GM23338 (cell line): ENCODE measurements at regions not wholly inside any gene's neighbourhood (a gene's known extent, or its start where the extent isn't known, plus 50 kb on each side); places are given as distances from the start of the nearest gene placed in this dataset.

Experiments
- ATAC-seq: fragments of 200-7000 bp; cut with Tn5 transposase; 3 replicates; pipeline ENCODE4 v1.9.1; 2020
- DNase-seq: peaks from one replicate; pipeline ENCODE4 v3.0.0-alpha.2; 2015; ENCODE audit warnings: low spot score
- H2AFZ ChIP-seq: fragments of 200-600 bp; sonication (generic); 2 replicates; pipeline ENCODE4 v1.8.0; 2016; ENCODE audit warnings: antibody characterized with exemption, mild to moderate bottlenecking, moderate library complexity
- H3F3A ChIP-seq: fragments of 200-600 bp; sonication (generic); replicated peaks from 2 replicates; pipeline ENCODE4 v1.8.0; 2017; ENCODE audit warnings: antibody characterized with exemption, mixed run types, low read depth
- H3K27ac ChIP-seq: fragments of 200-600 bp; sonication (generic); 2 replicates; pipeline ENCODE4 v1.6.1; 2016; ENCODE audit warnings: low read depth
- H3K27me3 ChIP-seq: fragments of 200-600 bp; sonication (generic); 2 replicates; pipeline ENCODE4 v1.8.0; 2016; ENCODE audit warnings: mild to moderate bottlenecking, mixed run types, moderate library complexity; ENCODE audit not compliant: insufficient read depth
- H3K36me3 ChIP-seq: fragments of 200-600 bp; sonication (generic); 2 replicates; pipeline ENCODE4 v1.8.0; 2016; ENCODE audit warnings: mild to moderate bottlenecking; ENCODE audit not compliant: insufficient read depth
- H3K4me1 ChIP-seq: fragments of 200-600 bp; sonication (generic); 2 replicates; pipeline ENCODE4 v1.8.0; 2016; ENCODE audit warnings: mild to moderate bottlenecking, moderate library complexity; ENCODE audit not compliant: insufficient read depth
- H3K4me2 ChIP-seq: fragments of 200-600 bp; sonication (generic); 2 replicates; pipeline ENCODE4 v1.7.1; 2017; ENCODE audit warnings: mixed run types
- H3K4me3 ChIP-seq: fragments of 200-600 bp; sonication (generic); 2 replicates; pipeline ENCODE4 v1.6.1; 2016; ENCODE audit warnings: mixed run types
- H3K79me2 ChIP-seq: fragments of 200-600 bp; sonication (generic); replicated peaks from 2 replicates; pipeline ENCODE4 v1.8.0; 2017; ENCODE audit warnings: mild to moderate bottlenecking; ENCODE audit not compliant: insufficient read depth
- H3K9me2 ChIP-seq: fragments of 200-600 bp; sonication (generic); 2 replicates; pipeline ENCODE4 v1.8.0; 2017; ENCODE audit not compliant: insufficient read depth
- H4K20me1 ChIP-seq: fragments of 200-600 bp; sonication (generic); replicated peaks from 2 replicates; pipeline ENCODE4 v1.8.0; 2017; ENCODE audit warnings: mild to moderate bottlenecking; ENCODE audit not compliant: insufficient read depth
- H3K27ac Mint-ChIP-seq: 2 replicates; pipeline ENCODE4 v1.8.0; 2020; ENCODE audit warnings: inconsistent platforms, mild to moderate bottlenecking, moderate library complexity, mixed read lengths
- H3K27me3 Mint-ChIP-seq: 3 replicates; pipeline ENCODE4 v1.8.0; 2022; ENCODE audit warnings: low read depth, mild to moderate bottlenecking, moderate library complexity, mixed read lengths, inconsistent platforms; ENCODE audit not compliant: insufficient read depth, poor library complexity
- H3K36me3 Mint-ChIP-seq: 3 replicates; pipeline ENCODE4 v1.8.0; 2021; ENCODE audit warnings: low read depth, mild to moderate bottlenecking, inconsistent platforms, moderate library complexity, mixed read lengths
- H3K4me1 Mint-ChIP-seq: 3 replicates; pipeline ENCODE4 v1.8.0; 2020; ENCODE audit warnings: mild to moderate bottlenecking, inconsistent platforms, mixed read lengths
- H3K4me3 Mint-ChIP-seq: 3 replicates; pipeline ENCODE4 v1.8.0; 2021; ENCODE audit warnings: moderate library complexity, mild to moderate bottlenecking, inconsistent platforms, mixed read lengths
- H3K9me3 Mint-ChIP-seq: 3 replicates; pipeline ENCODE4 v1.8.0; 2020; ENCODE audit warnings: moderate library complexity, mild to moderate bottlenecking, inconsistent platforms, mixed read lengths
- CREB1 ChIP-seq: fragments of 250-450 bp; sonication (Bioruptor Pico); IDR thresholded peaks from 2 replicates; pipeline ENCODE4 v1.5.0; 2020; ENCODE audit warnings: low read depth, mild to moderate bottlenecking, moderate library complexity
- ETS1 ChIP-seq: IDR thresholded peaks from 2 replicates; pipeline ENCODE4 v1.6.1; 2016; ENCODE audit warnings: antibody characterized with exemption
- EZH2phosphoT487 ChIP-seq: fragments of 200-600 bp; sonication (generic); IDR thresholded peaks from one replicate; pipeline ENCODE4 v1.8.1; 2018; ENCODE audit warnings: antibody characterized with exemption; ENCODE audit not compliant: unreplicated experiment
- JUNB ChIP-seq: IDR thresholded peaks from one replicate; pipeline ENCODE4 v1.6.1; 2016; ENCODE audit warnings: antibody characterized with exemption; ENCODE audit not compliant: unreplicated experiment
- NANOG ChIP-seq: IDR thresholded peaks from 2 replicates; pipeline ENCODE4 v1.6.1; 2016; ENCODE audit warnings: antibody characterized with exemption, borderline replicate concordance
- POLR2AphosphoS5 ChIP-seq: IDR thresholded peaks from 2 replicates; pipeline ENCODE4 v1.6.1; 2016; ENCODE audit warnings: antibody characterized with exemption, low read depth
- ZNF114 ChIP-seq: fragments of 250-450 bp; sonication (Bioruptor Pico); IDR thresholded peaks from 2 replicates; pipeline ENCODE4 v1.5.0; 2020; ENCODE audit warnings: mild to moderate bottlenecking, moderate library complexity
- ZNF331 ChIP-seq: fragments of 250-450 bp; sonication (Bioruptor Pico); IDR thresholded peaks from 2 replicates; pipeline ENCODE4 v1.5.0; 2020; ENCODE audit warnings: low read depth, mild to moderate bottlenecking, moderate library complexity
- ZNF462 ChIP-seq: fragments of 250-450 bp; sonication (Bioruptor Pico); IDR thresholded peaks from 2 replicates; pipeline ENCODE4 v1.5.0; 2020; ENCODE audit warnings: mild to moderate bottlenecking, moderate library complexity

GRCh38 chr9:86766912-86767311, 180.4 kb downstream of the GAS1 start:
- Histone ChIP-seq H3F3A (no peaks in the 10 kb centered on the region), H3K36me3 (no peaks in the 10 kb centered on the region), H3K4me1 (no peaks in the 10 kb centered on the region), H3K4me3 (no peak overlapping the region), H3K79me2 (no peaks in the 10 kb centered on the region), H3K27me3 (no peaks in the 10 kb centered on the region), H3K4me2 (no peak overlapping the region), H2AFZ (0 out of 2 replicates have a peak overlapping the region, but pooled peaks have one; percentile 14), H3K27ac (no peak overlapping the region), H4K20me1 (no peaks in the 10 kb centered on the region), H3K9me2 (no peaks in the 10 kb centered on the region)
- H3K9me3 Mint-ChIP-seq, result no peaks in the 10 kb centered on the region
- ATAC-seq, result no peak; the same call in 2 of the 3 replicates
- DNase-seq, result no peak
- H3K27ac Mint-ChIP-seq, result no peak overlapping the region
- H3K4me3 Mint-ChIP-seq, result no peak overlapping the region
- peaks cover 5% of the 10 kb centered on the region for H3K27me3 Mint-ChIP-seq
- TF ChIP-seq EZH2phosphoT487 (no peak), POLR2AphosphoS5 (no peak), CREB1 (CRISPR knock-in tag) (no peak), ZNF331 (no peak), NANOG (no peak), JUNB (no peak)
- H3K4me1 Mint-ChIP-seq, result peaks cover 9% of the 10 kb centered on the region; the same call in 2 of the 3 replicates
- H3K36me3 Mint-ChIP-seq, result no peaks in the 10 kb centered on the region

- Histone ChIP-seq H3K27ac (no peak overlapping the region), H3K79me2 (no peaks in the 10 kb centered on the region), H3K36me3 (no peaks in the 10 kb centered on the region), H3K4me3 (no peak overlapping the region), H3K27me3 (no peaks in the 10 kb centered on the region), H3K4me2 (no peak overlapping the region), H3K9me2 (no peaks in the 10 kb centered on the region), H3F3A (no peaks in the 10 kb centered on the region), H4K20me1 (no peaks in the 10 kb centered on the region), H3K4me1 (no peaks in the 10 kb centered on the region), H2AFZ (peak overlapping the region; percentile 87; the same call in 1 of the 2 replicates)
- no peak overlapping the region for H3K27ac Mint-ChIP-seq
- no peak for DNase-seq
- no peaks in the 10 kb centered on the region for H3K36me3 Mint-ChIP-seq
- peaks cover 9% of the 10 kb centered on the region; the same call in 2 of the 3 replicates for H3K4me1 Mint-ChIP-seq
- H3K9me3 Mint-ChIP-seq, result no peaks in the 10 kb centered on the region
- peaks cover 5% of the 10 kb centered on the region for H3K27me3 Mint-ChIP-seq
- ATAC-seq, result no peak
- TF ChIP-seq NANOG (no peak), ZNF462 (no peak), ZNF331 (no peak), ETS1 (no peak), ZNF114 (no peak), POLR2AphosphoS5 (no peak)
- no peak overlapping the region for H3K4me3 Mint-ChIP-seq
Measured at GRCh38 chr9:86766511-86766910, 180.8 kb downstream of the GAS1 start.
